ENCODE measurements at regions not wholly inside any gene's neighbourhood (a gene's known extent, or its start where the extent isn't known, plus 50 kb on each side); places are given as distances from the start of the nearest gene placed in this dataset.
"Not testable (repeated sequence)": the region's sequence is repeated elsewhere in the genome, so short reads cannot be mapped to it uniquely, and the experiment has no call there.

DNA sequence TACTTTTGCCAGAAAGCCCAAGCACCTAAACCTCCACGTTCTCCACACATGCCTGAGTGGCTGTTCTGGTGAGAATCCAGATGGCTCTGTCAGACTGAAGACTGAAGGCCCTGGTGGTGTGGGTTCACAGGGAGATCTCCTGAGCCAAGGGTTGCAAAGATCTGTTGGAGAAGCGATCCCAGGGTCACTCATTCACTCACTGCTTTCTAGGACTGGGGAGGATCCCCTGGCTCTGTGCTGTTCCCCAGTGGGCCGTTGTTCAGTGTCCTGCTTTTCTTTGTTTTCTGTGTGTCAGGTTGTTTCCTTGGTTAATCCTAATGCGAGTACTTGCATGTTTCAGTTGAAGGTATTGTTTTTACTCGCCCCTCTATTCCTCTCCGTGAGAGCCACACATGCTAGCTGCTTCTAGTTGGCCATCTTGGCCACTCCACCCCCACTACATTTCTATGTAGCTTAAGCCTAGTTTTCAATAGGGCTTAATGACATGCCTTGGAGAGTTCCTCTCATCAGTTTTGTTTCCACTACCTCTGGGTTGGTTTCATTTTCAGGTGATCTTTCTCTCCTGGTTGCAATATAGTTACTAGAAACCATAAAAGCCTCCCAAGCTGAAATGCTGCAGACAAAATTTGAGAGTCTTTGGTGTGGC is 144.5 kb upstream of the SLC38A2 start:
- peak in 2 of 6 experiments; percentile 12 to 39 for DNase-seq

DNA sequence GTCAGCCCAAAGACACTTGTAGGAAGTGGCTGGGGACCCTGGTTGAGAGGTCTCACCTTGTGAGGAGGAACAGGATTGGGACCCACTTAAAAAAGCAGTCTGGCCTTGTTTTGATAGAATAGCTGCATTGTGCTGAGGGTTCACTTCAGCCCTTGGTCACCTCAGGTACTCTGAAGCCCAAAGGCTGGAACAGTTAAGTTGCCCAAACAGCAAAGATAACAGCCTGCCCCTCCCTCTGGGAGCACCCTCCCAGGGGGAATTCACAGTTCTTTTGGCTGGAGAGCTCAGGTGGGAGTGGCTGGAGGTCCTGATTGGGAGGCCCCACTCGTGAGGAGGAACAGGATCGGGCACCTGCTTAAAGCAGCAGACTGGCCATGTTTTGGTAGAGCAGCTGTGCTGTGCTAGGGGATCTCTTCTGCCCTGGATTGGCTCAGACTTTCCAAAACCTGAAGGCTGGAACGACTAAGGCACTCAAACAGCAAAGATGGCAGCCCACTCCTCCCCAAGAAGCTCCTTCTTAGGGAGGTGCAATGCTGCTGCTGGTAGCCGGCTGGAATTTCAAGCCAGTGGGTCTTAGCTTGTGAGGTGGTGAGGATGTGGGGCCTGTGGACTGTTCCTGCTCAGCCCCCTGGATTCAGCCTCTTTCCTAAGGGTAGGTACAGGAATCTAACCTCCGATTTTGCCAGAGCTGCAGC is 143.8 kb upstream of the SLC38A2 start:
- DNase-seq = no peak

DNA sequence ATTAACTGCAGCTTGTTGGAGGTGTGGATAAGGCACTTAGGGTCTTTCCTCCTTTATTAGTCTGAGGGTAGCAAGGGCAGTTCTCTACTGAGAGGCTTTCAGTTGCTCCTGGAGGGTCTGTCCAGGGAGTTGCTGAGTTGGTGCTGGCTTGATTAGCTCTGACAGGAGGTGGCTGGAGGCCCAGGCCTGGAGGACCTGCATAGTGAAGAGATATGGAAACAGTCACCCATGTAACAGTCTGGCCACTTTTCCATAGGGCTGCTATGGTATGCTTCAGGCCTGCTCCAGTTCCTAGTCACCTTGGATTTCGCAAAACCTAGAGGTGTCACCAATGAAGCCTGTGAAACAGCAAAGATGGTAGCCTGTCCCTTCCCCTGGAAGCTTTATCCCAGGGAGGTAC is 143.3 kb upstream of the SLC38A2 start:
- DNase-seq = no peak

DNA sequence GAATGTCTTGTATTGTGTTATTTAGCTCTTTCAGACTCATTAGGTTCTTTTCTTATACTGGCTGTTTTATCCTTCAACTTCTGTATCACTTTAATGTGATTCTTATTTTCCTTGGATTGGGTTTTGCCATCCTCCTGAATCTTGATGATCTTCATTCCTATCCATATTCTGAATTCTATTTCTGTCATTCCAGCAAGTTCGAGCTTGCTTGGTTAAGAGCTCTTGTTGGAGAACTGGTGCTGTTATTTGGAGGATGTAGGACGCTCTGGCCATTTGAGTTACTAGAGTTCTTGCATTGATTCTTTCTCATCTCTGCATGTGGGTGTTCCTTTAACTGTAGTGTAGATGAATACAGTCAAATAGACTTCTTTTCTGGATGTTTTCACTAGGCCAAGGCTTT is 142.3 kb upstream of the SLC38A2 start:
- no peak for DNase-seq

DNA sequence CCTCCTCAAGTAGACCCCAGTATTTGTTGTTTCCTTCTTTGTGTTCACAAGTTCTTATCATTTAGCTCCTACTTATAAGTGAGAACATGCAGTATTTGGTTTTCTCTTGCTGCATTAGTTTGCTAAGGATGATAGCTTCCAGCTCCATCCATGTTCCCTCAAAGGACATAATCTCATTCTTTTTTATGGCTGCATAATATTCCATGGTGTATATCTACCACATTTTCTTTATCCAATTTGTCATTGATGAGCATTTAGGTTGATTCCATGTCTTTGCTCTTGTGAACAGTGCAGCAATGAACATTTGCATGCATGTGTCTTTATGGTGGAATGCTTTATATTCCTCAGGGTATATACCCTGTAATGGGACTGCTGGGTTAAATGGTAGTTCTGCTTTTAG is 137.7 kb upstream of the SLC38A2 start:
- not testable (repeated sequence) for DNase-seq

DNA sequence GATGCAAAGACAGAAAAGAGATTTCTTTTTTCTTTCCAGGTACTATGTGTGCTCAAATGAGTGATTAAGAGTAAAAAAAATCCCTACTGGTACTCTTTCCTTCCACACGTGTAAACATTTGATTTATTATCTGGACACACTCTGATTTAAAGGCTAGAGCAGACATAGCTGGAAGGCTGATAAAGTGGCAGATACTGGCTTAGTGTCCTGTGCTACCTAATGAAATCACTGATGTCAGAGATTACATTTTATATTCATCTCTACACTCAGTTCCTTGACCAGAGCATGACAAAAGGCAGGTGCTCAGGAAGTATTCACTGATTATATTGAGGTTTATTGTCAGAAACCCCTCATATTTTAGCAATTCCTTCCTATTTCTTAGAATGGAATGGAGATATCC is 136.6 kb upstream of the SLC38A2 start:
- DNase-seq = no peak

DNA sequence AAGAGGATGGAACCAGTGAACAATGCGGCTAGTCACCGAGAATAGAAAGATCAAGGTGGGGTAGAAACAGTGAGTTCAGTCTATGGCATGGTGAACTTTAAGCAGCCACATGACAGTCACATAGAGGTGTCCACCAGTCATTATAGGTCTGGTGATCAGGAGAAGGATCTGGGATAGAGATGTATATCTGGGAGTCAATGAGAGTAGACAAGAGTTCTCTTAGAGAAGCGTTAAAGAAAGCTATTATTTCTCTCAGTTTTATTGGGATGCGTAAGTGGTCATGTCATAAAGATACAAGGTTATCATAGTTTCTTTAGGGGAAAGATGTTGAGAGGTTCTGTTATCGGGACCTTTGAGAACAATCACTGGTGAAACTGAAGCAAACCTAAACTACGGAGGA is 136.1 kb upstream of the SLC38A2 start:
- DNase-seq = no peak

DNA sequence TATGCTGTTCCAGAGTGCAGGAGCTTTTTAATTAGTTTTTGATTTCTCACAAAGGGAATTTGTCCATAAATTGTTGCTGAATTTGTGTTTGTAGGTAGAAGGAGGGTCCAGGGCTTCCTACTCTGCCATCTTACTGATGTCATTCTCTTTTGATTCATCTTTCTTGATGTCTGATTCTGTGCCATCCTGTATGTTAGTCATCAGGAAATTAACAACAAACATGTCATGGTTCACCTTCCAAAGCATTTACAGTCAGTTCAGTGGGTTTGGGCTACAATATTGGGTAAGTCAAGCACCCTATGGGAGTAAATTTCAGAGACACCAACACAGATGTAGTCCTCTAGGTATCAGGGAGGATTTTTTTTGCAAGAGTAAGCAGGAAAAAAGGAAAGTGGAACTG is 135.2 kb upstream of the SLC38A2 start:
- no peak for DNase-seq

DNA sequence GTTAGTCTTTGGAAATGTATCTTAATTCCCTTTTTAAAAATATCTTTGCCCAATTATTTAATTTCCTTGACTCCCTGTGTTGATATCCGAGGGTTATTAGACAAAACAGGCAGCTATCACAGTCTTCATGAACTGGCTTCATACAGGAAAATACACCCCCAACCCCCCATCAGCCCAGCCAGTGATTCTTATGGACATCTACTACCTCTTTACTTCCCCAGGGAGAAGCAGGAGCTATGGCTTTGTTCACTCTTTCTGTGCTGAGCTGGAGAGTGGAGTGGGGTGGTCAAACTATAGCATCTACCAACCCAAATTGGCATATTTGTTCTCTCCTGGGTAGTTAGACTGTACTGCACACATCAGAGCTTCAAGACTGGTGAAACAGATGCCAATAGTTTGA is 134.4 kb upstream of the SLC38A2 start:
- DNase-seq = no peak

DNA sequence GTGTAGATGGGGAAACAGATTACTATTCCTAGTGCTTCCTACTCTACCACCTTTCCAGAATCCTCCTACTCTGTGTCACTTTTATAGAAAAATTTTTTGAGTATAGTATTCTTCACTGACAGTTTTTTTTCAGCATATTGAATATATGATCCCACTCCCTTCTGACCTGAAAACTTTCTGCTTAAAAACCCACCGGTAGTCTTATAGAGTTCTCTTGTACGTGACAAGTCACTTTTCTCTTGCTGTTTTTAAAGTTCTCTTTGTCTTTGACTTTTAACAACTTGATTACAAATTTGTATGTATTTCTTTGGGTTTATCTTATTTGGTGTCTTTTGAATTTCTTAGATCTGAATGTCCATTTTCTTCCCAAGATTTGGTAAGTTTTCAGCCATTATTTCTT is 133.6 kb upstream of the SLC38A2 start:
- no peak for DNase-seq

DNA sequence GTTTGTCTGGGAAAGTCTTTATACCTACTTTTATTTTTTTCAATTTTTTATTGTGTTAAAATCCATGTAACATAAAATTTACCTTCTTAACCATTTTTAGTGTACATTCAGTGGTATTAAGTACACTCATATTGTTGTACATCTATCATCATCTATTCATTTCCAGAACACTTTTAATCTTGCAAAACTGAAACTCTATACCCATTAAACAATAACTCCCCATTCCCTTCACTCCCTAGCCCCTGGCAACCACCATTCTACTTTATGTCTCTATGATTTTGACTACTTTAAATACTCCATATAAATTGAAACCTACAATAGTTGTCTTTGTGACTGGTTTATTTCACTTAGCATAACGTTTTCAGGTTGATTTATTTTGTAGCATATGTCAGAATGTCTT is 131.9 kb upstream of the SLC38A2 start:
- DNase-seq = no peak

DNA sequence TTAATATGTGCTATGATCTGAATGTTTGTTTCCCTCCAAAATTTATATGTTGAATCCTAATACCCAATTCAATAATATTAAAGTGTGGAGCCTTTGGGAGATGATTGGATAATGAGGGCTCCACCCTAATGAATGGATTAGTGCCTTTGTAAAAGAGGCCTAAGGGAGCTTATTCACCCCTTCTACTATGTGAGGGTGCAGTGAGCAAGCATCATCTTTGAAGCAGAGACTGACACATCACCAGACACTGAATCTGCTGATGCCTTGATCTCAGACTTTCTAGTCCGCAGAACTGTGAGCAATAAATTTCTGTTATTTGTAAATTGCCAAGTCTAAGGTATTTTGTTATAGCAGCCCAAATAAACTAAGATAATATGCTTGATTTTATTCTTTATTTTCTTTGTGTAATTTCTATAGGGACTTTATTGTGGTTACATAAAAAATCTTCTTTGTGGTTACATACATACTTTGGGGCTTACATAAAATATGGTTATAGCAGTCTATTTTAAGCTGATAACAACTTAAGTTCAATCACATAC is 131.1 kb upstream of the SLC38A2 start:
- DNase-seq = no peak

DNA sequence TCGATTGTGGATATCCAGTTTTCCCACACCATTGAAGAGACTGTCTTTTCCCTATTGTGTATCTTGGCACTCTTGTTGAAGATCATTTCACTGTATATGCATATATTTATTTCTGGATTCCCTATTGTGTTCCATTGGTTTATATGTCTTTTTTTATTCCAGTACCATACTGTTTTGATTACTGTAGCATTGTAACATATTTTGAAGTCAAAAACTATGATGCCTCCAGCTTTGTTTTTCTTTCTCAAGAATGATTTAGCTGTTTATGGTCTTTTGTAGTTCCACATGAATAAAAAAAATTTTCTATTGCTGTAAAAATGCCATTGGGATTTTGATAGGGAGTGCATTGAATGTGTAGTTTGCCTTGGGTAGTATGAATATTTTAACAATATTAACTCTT is 128.1 kb upstream of the SLC38A2 start:
- DNase-seq = no peak

DNA sequence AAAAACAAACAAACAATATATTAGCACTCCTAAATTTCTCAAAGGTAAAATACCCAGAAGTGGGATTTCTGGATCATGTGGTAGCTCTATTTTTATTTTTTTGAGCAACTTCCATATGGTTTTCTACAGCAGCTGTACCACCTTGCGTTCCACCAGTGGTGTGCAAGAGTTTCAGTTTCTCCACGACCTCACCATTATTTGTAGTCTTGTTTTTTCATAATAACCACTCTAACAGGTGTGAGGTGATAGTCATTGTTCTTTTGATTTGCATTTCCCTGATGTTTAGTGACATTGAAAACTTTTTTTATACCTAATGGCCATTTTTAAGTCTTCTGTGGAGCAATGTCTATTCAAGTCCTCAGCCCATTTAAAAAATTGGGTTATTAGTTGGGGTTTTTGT is 127.3 kb upstream of the SLC38A2 start:
- DNase-seq = no peak

DNA sequence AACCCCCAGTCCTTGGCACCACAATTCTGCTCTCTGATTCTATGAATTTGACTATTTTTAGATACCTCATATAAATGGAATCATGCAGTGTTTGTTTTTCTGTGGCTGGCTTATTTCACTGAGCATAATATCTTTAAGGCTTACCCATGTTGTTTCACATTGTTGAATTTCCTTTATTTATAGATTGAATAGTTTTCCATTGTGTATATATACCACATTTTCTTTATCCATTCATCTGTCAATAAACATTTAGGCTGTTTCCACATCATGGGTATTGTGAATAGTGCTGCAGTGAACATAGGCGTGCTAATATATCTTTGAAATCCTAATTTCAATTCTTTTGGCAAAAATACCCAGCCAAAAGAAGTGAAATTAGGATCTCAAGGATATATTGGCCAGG is 126.7 kb upstream of the SLC38A2 start:
- no peak for DNase-seq

DNA sequence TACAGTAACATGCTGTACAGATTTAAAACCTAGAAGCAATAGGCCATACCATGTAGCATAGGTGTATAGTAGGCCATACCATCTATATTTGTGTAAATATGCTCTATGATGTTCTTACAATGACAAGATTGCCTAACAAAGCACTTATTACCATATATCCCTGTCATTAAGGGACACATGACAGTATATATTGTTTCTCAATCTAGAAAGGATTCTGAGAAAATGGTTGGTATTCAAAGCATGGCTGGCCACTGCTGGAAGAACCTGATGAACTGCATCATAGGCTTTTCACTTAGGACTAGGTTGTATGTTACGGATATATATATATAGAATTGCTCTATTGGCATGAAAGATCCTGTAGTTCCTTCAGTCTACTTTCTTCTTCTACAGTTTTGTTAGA is 125.2 kb upstream of the SLC38A2 start:
- no peak for DNase-seq

DNA sequence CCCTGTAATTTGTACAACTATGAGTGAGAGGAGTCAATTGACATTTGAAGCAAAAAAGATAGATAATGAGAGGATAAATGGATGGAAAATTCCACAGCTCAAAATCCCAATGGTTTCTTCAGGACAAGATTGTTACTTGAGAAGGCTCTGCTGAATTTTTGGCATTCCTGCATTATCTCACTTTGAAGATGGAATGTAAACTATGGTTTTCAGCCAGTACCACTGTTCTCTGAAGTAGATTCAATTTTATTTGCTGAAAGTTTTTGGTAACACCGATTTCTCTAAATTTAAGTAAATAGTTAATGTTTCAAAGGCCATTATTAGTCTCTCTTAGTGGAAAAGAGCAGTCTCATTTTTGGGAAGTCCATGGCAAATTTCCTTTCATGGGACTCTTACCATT is 121.9 kb upstream of the SLC38A2 start:
- no peak for DNase-seq

DNA sequence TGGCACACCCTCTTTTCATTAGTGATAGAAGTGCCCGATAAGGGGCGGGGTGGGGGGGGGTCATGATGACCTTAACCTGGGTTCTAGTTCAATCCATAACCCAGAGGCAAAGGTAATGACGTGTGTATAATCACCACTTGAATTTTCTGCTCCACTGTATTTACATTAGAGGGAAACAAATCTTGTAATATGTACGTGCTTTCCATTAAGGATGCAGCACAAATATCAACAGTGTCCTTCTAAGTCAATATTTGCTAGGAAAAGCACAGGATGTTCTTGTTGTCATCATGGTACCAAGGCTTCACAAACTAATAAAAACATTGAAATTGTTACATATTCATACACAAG is 121.2 kb upstream of the SLC38A2 start:
- DNase-seq = no peak

DNA sequence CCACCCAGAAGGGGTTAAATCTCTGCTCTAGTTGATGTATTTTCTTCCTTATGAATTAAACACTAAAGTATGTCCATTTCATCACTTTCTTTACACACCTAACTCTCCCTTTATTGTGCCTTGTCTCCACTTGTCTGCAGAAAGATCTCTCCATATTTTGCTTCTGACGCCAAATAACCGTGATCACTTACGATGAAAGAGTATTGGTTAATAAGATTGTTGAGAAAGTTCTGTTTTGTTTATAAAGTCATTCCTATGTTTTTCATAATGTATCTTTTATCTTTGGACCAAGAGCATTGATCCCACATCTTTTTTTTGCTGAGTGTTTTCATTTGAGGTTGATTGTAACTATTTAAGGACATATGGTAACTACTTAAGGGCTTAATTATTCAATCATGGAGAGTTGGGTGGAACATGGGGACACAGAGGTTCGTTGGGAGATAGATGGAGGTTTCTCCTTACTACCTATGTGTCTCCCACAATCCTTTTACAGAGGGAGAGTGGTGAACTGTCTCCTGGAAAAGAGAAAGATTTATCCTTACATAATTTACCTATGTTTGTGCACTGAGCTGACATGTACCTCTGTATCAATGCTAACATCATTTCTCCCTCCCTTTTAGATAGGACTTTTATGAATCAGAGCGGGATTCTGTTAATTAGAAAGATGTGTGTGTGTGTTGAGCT is 120.7 kb upstream of the SLC38A2 start:
- no peak for DNase-seq

DNA sequence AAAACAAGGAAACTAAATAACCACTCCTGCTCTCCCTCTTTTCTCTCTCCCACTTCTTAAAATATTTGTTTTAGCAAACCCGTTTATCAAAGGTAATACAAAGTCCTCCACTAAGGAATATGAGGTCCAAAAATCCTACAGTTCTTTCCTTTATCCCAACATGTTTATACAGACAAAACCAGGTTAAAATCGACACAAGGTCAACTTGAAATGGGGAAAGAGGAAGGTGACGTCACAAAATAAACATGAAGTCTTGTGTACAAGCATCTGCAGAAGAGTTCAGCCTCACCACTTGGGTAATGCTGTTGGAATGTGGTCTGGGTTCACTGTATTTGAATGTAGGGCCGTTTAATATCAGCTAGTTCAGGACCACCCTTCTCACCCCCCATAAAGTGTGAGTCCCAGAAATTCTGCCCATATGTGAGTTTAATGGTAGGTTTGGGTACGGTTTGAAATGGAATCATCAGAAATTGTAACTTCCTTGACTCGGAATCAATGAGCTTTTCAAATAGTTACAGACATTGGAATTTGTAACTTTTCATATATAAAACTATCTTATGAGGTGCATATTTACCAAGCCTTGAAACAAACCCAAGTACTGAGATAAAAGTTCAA is 120.0 kb upstream of the SLC38A2 start:
- no peak for DNase-seq

DNA sequence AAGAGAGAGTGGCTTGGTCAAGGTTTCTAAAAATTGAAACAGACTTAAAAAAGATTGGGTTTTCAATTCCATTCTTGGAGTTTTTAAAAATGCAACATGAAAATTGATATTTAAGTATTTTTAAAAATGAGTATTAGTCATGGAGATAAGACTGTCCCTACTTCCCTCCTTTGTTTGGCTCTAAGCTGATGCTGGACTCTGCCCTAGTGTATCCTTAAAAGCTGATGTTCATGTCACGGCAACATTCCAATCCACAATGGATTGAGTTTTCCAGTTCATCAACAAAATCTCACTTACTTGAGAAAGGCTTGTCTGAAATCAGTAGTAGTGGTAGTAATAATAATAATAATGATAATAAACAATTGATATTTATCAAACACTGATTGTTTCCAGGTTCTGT is 119.0 kb upstream of the SLC38A2 start:
- DNase-seq = no peak

DNA sequence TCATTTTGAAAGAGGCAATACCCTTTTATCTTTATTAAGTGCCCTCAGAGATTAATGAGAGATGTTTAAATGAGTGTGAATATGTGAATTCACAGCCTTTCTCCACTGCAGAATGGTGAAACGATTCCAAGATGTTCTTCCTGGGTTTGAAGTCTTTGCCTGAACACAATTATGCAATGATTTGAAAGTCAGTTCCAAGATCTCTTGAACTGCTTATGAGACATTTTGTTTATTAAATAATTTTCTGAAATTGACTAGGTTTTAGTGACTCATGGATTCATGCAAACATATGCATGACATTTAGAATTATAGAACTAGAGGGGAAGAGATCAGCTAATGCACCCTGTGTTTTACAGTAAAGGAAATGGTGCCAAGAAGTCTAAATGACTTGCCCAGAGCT is 118.1 kb upstream of the SLC38A2 start:
- DNase-seq = no peak

DNA sequence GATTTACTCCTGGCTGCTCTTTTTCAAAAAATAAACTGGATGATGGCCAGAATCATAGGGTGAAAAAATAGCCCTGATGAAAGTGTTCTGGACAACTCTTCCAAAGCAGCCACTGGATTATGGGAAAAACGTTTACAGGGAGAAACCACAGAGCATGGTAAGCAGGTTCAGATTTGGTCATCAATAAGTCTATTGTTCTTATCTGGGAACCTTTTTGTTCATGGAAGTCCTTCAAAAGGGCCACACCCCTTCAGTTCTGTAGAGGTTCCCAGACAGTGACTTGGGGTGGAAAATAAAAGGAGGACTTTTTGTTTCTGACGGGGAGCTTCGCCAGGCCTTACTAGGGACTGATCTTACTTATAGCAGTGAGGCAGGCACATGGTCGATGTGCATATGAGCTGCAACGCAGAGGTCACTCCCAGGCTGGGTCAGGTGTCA is 117.4 kb upstream of the SLC38A2 start:
- no peak for DNase-seq
